ENCODE measurements at regions not wholly inside any gene's neighbourhood (a gene's known extent, or its start where the extent isn't known, plus 50 kb on each side); places are given as distances from the start of the nearest gene placed in this dataset.
"Not testable (repeated sequence)": the region's sequence is repeated elsewhere in the genome, so short reads cannot be mapped to it uniquely, and the experiment has no call there.

GRCh38 chr1:198411240-198411639, 129.2 kb downstream of the ATP6V1G3 start:
- no peak for DNase-seq (ENCODE audit: low read depth)

- no peak for DNase-seq (ENCODE audit: low read depth)
Observed at GRCh38 chr1:198408716-198409115, 131.8 kb downstream of the ATP6V1G3 start.

GRCh38 chr1:198404632-198405031, 135.8 kb downstream of the ATP6V1G3 start:
- not testable (repeated sequence) for DNase-seq (ENCODE audit: low read depth)

GRCh38 chr1:198400063-198400462, 140.4 kb downstream of the ATP6V1G3 start:
- no peak for DNase-seq (ENCODE audit: low read depth)

GRCh38 chr1:198399452-198399851, 141.0 kb downstream of the ATP6V1G3 start:
- no peak for DNase-seq (ENCODE audit: low read depth)

- DNase-seq (ENCODE audit: low read depth) = no peak
Observed at GRCh38 chr1:198397208-198397808, 143.2 kb downstream of the ATP6V1G3 start.

GRCh38 chr1:198391393-198392020, 149.0 kb downstream of the ATP6V1G3 start:
- DNase-seq (ENCODE audit: low read depth) = no peak

GRCh38 chr1:198387587-198387986, 152.9 kb downstream of the ATP6V1G3 start:
- DNase-seq (ENCODE audit: low read depth) = peak; percentile 27

GRCh38 chr1:198380275-198380674, 160.2 kb downstream of the ATP6V1G3 start:
- DNase-seq (ENCODE audit: low read depth) = no peak

GRCh38 chr1:198377702-198378101, 162.8 kb downstream of the ATP6V1G3 start:
- DNase-seq (ENCODE audit: low read depth) = no peak

GRCh38 chr1:198374288-198374687, 166.2 kb downstream of the ATP6V1G3 start:
- no peak for DNase-seq (ENCODE audit: low read depth)

- no peak for DNase-seq (ENCODE audit: low read depth)
Observed at GRCh38 chr1:198373376-198373775, 167.1 kb downstream of the ATP6V1G3 start.

All from non-pigmented ciliary epithelial cell (primary cell).